ENCODE measurements at regions not wholly inside any gene's neighbourhood (a gene's known extent, or its start where the extent isn't known, plus 50 kb on each side); places are given as distances from the start of the nearest gene placed in this dataset.
"Not testable (repeated sequence)": the region's sequence is repeated elsewhere in the genome, so short reads cannot be mapped to it uniquely, and the experiment has no call there.

- DNase-seq (ENCODE audit: low read depth, low spot score): no peak
Observed at GRCh38 chr17:5898406-5898805, 171.8 kb upstream of the WSCD1 start.

- DNase-seq (ENCODE audit: low read depth, low spot score): no peak
Observed at GRCh38 chr17:5899496-5900195, 170.5 kb upstream of the WSCD1 start.

GRCh38 chr17:5901731-5902130, 168.4 kb upstream of the WSCD1 start:
- no peak for DNase-seq (ENCODE audit: low read depth, low spot score)

GRCh38 chr17:5902181-5903140, 167.7 kb upstream of the WSCD1 start:
- DNase-seq (ENCODE audit: low read depth, low spot score): no peak

- no peak for DNase-seq (ENCODE audit: low read depth, low spot score)
Observed at GRCh38 chr17:5911919-5912318, 158.3 kb upstream of the WSCD1 start.

- DNase-seq (ENCODE audit: low read depth, low spot score): no peak
Observed at GRCh38 chr17:5913032-5913531, 157.1 kb upstream of the WSCD1 start.

GRCh38 chr17:5913641-5914040, 156.5 kb upstream of the WSCD1 start:
- DNase-seq (ENCODE audit: low read depth, low spot score): no peak

- no peak for DNase-seq (ENCODE audit: low read depth, low spot score)
Observed at GRCh38 chr17:5915337-5915736, 154.8 kb upstream of the WSCD1 start.

- no peak for DNase-seq (ENCODE audit: low read depth, low spot score)
Observed at GRCh38 chr17:5919089-5919488, 151.1 kb upstream of the WSCD1 start.

- DNase-seq (ENCODE audit: low read depth, low spot score): no peak
Observed at GRCh38 chr17:5921512-5922282, 148.5 kb upstream of the WSCD1 start.

GRCh38 chr17:5922476-5922875, 147.7 kb upstream of the WSCD1 start:
- no peak for DNase-seq (ENCODE audit: low read depth, low spot score)

- DNase-seq (ENCODE audit: low read depth, low spot score): no peak
Observed at GRCh38 chr17:5929721-5930120, 140.5 kb upstream of the WSCD1 start.

GRCh38 chr17:5930555-5930954, 139.6 kb upstream of the WSCD1 start:
- DNase-seq (ENCODE audit: low read depth, low spot score): not testable (repeated sequence)

GRCh38 chr17:5931616-5932015, 138.6 kb upstream of the WSCD1 start:
- DNase-seq (ENCODE audit: low read depth, low spot score): no peak

GRCh38 chr17:5933430-5933829, 136.7 kb upstream of the WSCD1 start:
- no peak for DNase-seq (ENCODE audit: low read depth, low spot score)

GRCh38 chr17:5941258-5941657, 128.9 kb upstream of the WSCD1 start:
- DNase-seq (ENCODE audit: low read depth, low spot score): no peak

GRCh38 chr17:5942687-5943086, 127.5 kb upstream of the WSCD1 start:
- DNase-seq (ENCODE audit: low read depth, low spot score): no peak

GRCh38 chr17:5943232-5943631, 126.9 kb upstream of the WSCD1 start:
- no peak for DNase-seq (ENCODE audit: low read depth, low spot score)

- no peak for DNase-seq (ENCODE audit: low read depth, low spot score)
Observed at GRCh38 chr17:5943982-5944381, 126.2 kb upstream of the WSCD1 start.

- DNase-seq (ENCODE audit: low read depth, low spot score): no peak
Observed at GRCh38 chr17:5947701-5948180, 122.4 kb upstream of the WSCD1 start.

GRCh38 chr17:5948811-5949210, 121.4 kb upstream of the WSCD1 start:
- no peak for DNase-seq (ENCODE audit: low read depth, low spot score)

GRCh38 chr17:5950878-5951277, 119.3 kb upstream of the WSCD1 start:
- no peak for DNase-seq (ENCODE audit: low read depth, low spot score)
